ENCODE measurements at regions not wholly inside any gene's neighbourhood (a gene's known extent, or its start where the extent isn't known, plus 50 kb on each side); places are given as distances from the start of the nearest gene placed in this dataset.

DNA sequence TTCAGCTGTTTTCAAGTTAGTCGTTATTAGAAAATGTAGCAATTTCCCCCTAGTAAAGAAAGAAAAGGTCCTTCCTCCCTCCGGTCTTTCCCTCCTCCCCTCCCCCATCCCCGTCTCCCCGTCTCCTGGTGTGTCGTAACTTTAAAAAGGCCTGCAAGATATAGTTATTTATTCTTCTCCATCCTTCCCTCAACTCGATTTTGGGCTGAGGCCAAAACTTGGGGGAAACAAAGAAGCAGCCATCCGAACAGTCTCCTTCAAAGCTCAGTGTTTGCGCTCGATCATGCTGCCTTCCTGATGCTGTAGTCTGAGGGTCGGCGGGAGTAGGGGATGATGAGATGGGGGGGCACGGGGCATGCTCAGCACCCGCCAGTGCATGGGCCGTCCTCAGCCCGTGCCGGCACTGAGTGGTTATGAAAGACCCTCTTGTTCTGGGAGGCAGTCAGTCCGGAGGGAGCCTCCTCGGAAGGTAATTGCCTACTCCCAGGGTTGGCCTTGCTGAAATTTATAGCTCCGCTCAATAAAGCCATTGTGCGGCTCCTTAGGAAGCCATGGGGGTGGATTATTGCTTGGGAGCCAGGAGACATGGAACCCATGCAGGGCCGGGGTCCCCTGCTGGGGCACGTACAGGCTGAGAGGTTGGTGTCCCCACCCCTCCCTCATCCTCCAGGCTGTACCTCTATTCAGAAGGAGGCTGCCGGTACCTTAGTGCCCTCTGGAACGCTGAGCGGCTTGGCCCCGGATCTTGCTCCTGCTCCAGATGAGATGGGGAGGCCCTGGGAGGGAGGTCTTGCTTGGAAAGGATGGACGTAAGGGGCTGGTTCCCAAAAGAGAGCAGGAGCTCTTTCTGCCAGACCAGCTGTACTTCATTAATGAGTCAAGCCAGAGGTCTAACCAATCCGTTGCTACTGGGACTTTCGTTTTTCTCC lies 212.7 kb upstream of the CADM1 start:
- Histone ChIP-seq H3K4me1 (ENCODE audit: control insufficient read depth in 2 of 3, insufficient read depth in 2 of 3, low read depth in 1 of 3, low read length in 3 of 3) (no peaks in the 10 kb centered on the region), H3K27ac (ENCODE audit: low read depth in 2 of 2, low read length in 2 of 2) (no peak overlapping the region), H3K27me3 (ENCODE audit: control insufficient read depth, insufficient read depth, low read length) (no peaks in the 10 kb centered on the region), H3K4me3 (ENCODE audit: low read length in 3 of 3) (peak overlapping the region in 1 of 3 donors; percentile 44), H3K36me3 (ENCODE audit: control insufficient read depth in 2 of 3, insufficient read depth in 3 of 3, low read length in 3 of 3) (no peaks in the 10 kb centered on the region), H3K9me3 (ENCODE audit: control insufficient read depth in 2 of 3, insufficient read depth in 1 of 3, low read length in 3 of 3) (no peaks in the 10 kb centered on the region), H3K9ac (ENCODE audit: low read length in 3 of 3) (no peak overlapping the region)
- DNase-seq (peak in 4 of 5 donors; percentile 57 to 91 (median 74)), FAIRE-seq (no peak)
- TF ChIP-seq, protein P1, sequence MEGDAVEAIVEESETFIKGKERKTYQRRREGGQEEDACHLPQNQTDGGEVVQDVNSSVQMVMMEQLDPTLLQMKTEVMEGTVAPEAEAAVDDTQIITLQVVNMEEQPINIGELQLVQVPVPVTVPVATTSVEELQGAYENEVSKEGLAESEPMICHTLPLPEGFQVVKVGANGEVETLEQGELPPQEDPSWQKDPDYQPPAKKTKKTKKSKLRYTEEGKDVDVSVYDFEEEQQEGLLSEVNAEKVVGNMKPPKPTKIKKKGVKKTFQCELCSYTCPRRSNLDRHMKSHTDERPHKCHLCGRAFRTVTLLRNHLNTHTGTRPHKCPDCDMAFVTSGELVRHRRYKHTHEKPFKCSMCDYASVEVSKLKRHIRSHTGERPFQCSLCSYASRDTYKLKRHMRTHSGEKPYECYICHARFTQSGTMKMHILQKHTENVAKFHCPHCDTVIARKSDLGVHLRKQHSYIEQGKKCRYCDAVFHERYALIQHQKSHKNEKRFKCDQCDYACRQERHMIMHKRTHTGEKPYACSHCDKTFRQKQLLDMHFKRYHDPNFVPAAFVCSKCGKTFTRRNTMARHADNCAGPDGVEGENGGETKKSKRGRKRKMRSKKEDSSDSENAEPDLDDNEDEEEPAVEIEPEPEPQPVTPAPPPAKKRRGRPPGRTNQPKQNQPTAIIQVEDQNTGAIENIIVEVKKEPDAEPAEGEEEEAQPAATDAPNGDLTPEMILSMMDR (IDR thresholded peaks at IDR 0.05; ENCODE audit: borderline replicate concordance, extremely low read depth, insufficient read depth), result no peak
- intact Hi-C loops (cut with DNase I), result no loop called here

DNA sequence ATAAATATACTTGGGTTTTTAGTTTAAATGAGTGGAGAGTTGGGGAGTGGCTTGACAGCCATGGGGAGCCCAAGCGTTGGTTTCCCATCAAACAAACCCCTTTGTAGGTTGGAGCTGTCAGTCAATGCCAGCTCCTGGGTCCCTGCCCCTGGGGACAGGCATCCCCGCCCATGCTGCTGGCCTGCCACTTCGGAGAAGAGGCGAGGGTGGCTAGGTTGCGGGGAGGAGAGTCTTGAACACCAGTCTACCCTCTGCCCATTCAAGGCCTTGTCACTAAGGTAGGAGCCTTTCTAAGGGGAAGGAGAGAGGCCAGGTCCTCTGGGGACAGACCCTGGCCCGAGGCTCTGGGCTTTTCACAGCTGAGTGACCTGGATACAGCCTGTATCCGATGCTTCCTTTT lies 211.9 kb upstream of the CADM1 start:
- Histone ChIP-seq H3K4me1 (ENCODE audit: control insufficient read depth in 2 of 3, insufficient read depth in 2 of 3, low read depth in 1 of 3, low read length in 3 of 3) (no peaks in the 10 kb centered on the region), H3K36me3 (ENCODE audit: control insufficient read depth in 2 of 3, insufficient read depth in 3 of 3, low read length in 3 of 3) (no peaks in the 10 kb centered on the region), H3K9ac (ENCODE audit: low read length in 3 of 3) (no peak overlapping the region), H3K9me3 (ENCODE audit: control insufficient read depth in 2 of 3, insufficient read depth in 1 of 3, low read length in 3 of 3) (no peaks in the 10 kb centered on the region), H3K27me3 (ENCODE audit: control insufficient read depth, insufficient read depth, low read length) (no peaks in the 10 kb centered on the region), H3K27ac (ENCODE audit: low read depth in 2 of 2, low read length in 2 of 2) (no peak overlapping the region), H3K4me3 (ENCODE audit: low read length in 3 of 3) (no peak overlapping the region)
- TF ChIP-seq, protein P1 (IDR thresholded peaks at IDR 0.05; ENCODE audit: borderline replicate concordance, extremely low read depth, insufficient read depth), result no peak
- intact Hi-C loops (cut with DNase I), result no loop called here
- FAIRE-seq (no peak), DNase-seq (no peak)

DNA sequence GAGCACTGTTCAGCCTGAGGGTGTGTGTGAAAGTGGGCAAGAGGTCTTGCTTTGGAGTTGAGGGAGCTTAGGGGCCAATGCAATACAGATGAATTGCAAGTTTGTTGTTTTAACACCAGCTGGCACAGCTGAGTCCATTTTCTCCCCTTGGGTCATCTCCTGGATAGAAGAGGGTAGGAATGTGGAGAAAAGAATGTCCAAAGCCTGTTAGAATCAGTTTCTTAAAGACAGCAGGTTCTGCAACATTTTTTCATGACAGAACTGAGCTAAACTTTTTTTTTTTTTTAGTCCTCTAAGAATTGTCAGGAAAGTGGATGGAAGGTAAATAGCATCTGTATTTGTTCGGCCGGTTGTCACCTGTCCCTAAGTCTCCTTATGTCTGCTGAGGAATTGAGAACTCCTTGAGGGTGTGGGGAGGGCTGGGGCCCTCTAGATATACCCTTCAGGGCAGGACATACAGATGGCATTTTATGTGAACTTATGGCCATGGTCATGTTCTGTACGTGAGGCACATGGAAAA lies 211.1 kb upstream of the CADM1 start:
- TF ChIP-seq, protein P1 (IDR thresholded peaks at IDR 0.05; ENCODE audit: borderline replicate concordance, extremely low read depth, insufficient read depth), result no peak
- no peak for DNase-seq
- no peaks in the 10 kb centered on the region for H3K9me3 ChIP-seq (ENCODE audit: control insufficient read depth in 2 of 3, insufficient read depth in 1 of 3, low read length in 3 of 3)
- no peak overlapping the region for H3K9ac ChIP-seq (ENCODE audit: low read length in 3 of 3)
- intact Hi-C loops (cut with DNase I), result no loop called here
- no peaks in the 10 kb centered on the region for H3K4me1 ChIP-seq (ENCODE audit: control insufficient read depth in 2 of 3, insufficient read depth in 2 of 3, low read depth in 1 of 3, low read length in 3 of 3)
- H3K27ac ChIP-seq (ENCODE audit: low read depth in 2 of 2, low read length in 2 of 2), result no peak overlapping the region
- FAIRE-seq, result no peak
- no peaks in the 10 kb centered on the region for H3K36me3 ChIP-seq (ENCODE audit: control insufficient read depth in 2 of 3, insufficient read depth in 3 of 3, low read length in 3 of 3)
- H3K27me3 ChIP-seq (ENCODE audit: control insufficient read depth, insufficient read depth, low read length), result no peaks in the 10 kb centered on the region
- no peak overlapping the region for H3K4me3 ChIP-seq (ENCODE audit: low read length in 3 of 3)
